GM12873 (cell line): ENCODE measurements at regions not wholly inside any gene's neighbourhood (a gene's known extent, or its start where the extent isn't known, plus 50 kb on each side); places are given as distances from the start of the nearest gene placed in this dataset.

ENCODE experiments used
- TF ChIP-seq, protein P1 (sequence below): IDR thresholded peaks from 2 replicates; pipeline ENCODE4 v1.5.1; 2012; ENCODE audit warnings: low read depth, mild to moderate bottlenecking, moderate library complexity, low read length, control low read depth; ENCODE audit not compliant: insufficient read depth; ENCODE audit errors: missing control alignments

DNA sequence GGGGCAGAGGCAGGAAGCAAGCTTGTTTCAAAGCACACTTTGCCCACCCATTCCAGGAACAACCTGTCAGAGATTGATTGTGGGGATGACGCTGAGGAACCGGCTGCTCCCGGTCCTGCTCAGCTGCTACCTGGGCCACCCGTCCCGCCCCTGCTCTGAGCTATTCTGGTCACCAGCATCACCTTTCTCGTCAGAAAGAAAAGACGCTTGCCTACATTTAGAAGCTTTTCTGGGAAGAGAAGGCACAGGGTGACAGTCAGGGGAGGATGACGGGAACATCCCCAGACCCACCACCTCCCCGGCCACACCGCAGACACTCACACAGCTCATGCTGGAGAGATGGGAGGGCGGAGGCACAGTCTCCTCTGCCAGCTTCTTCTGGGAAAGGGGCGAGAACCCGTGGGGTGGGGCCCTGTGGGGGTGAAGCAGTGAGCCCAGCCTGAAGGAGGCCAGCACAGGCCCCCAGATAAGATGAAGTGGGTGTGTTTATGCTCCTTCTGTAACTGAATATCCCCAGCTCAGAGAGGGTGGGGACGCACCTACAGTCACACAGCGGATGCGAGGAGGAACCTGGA, 81.8 kb downstream of the CPZ start:
- TF ChIP-seq, protein P1, sequence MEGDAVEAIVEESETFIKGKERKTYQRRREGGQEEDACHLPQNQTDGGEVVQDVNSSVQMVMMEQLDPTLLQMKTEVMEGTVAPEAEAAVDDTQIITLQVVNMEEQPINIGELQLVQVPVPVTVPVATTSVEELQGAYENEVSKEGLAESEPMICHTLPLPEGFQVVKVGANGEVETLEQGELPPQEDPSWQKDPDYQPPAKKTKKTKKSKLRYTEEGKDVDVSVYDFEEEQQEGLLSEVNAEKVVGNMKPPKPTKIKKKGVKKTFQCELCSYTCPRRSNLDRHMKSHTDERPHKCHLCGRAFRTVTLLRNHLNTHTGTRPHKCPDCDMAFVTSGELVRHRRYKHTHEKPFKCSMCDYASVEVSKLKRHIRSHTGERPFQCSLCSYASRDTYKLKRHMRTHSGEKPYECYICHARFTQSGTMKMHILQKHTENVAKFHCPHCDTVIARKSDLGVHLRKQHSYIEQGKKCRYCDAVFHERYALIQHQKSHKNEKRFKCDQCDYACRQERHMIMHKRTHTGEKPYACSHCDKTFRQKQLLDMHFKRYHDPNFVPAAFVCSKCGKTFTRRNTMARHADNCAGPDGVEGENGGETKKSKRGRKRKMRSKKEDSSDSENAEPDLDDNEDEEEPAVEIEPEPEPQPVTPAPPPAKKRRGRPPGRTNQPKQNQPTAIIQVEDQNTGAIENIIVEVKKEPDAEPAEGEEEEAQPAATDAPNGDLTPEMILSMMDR = no peak

DNA sequence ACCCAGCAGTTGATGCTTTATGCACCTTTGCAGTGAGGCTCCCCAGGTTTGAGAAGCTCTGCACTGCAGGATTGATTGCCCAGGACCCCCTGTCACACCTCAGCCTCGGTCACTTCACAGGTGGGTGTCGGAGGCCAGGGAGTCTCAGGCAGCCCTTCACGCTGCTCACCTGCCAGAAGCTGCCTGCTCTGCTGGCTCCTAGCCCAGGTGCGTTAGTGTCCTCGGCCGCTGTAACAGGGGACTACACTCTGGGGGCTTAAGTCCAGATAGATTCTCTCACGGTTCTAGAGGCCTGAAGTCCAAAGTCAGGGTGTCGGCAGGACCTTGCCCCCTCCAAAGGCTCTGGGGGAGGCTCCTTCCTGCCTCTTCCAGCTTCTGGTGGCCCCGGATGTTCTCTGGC, 79.9 kb downstream of the CPZ start:
- TF ChIP-seq, protein P1 = no peak

DNA sequence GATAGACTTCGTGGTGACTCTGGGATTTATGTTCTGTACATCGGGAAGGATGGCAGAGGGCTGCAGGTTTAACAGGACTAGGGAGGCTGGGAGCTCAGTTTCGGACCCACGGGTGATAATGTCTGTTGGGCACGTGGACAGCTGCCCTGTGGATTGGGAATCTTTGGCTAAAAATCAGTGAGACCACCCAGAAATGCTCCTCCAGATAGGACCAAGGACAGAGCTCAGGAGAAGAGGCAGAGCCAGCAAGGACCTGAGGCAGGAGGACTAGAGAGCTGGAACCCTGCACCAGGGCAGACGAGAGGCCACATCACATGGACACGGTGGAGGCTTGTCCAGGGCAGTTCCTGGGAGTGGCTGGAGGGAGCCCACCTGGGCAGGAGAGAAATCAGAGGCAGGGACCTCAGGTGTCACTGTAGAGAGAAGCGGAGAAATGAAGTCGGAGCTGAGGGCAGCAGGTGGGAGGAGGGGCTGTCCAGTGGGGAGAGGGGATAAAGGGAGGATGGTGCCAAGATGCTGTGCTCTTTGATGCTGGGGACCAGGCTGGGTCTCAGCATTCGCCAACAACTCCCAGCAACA, 79.2 kb downstream of the CPZ start:
- TF ChIP-seq, protein P1 = no peak
